DND-41 (cell line): ENCODE measurements at regions not wholly inside any gene's neighbourhood (a gene's known extent, or its start where the extent isn't known, plus 50 kb on each side); places are given as distances from the start of the nearest gene placed in this dataset.
"Not testable (repeated sequence)": the region's sequence is repeated elsewhere in the genome, so short reads cannot be mapped to it uniquely, and the experiment has no call there.

Source experiments
- CTCF ChIP-seq: IDR thresholded peaks from 2 replicates; pipeline ENCODE4 v1.5.1; 2012; ENCODE audit warnings: borderline replicate concordance, low read length, moderate library complexity, mild to moderate bottlenecking; ENCODE audit not compliant: poor library complexity, severe bottlenecking; ENCODE audit errors: extremely low read depth
- EZH2 ChIP-seq: IDR thresholded peaks from 3 replicates; pipeline ENCODE4 v1.6.1; 2012; ENCODE audit warnings: borderline replicate concordance, low read depth, mild to moderate bottlenecking, moderate library complexity, low read length, inconsistent platforms; ENCODE audit not compliant: severe bottlenecking

DNA sequence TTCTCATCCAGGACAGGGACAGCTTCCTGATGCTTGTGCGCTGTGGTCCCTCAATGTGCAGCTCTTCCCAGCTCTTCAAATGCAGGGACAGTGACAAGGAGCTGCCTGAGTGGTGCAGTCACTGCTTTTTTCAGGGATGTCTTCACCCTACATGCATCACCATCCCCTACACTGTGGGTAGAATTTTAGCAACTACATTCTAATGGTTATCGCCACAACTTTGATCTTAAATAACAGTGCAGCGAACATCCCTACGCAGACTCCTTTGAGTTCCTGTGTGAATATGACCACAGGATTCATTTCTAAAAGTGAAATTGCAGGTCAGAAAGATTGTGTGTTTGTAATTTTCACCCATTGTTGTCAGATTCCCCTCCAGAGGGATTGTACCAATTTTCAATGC lies 90.9 kb downstream of the GGTLC2 start:
- TF ChIP-seq CTCF, EZH2: not testable (repeated sequence)
